BE2C (cell line): ENCODE measurements at regions not wholly inside any gene's neighbourhood (a gene's known extent, or its start where the extent isn't known, plus 50 kb on each side); places are given as distances from the start of the nearest gene placed in this dataset.

Source experiments
- DNase-seq: peaks from one replicate; pipeline ENCODE4 v3.0.0-alpha.2; 2020
- H3K27me3 ChIP-seq: fragments of 250-450 bp; sonication (Bioruptor Pico); 2 replicates; pipeline ENCODE4 v1.5.1; 2020; ENCODE audit warnings: mild to moderate bottlenecking
- H3K36me3 ChIP-seq: fragments of 250-450 bp; sonication (Bioruptor Pico); 2 replicates; pipeline ENCODE4 v1.5.1; 2020; ENCODE audit warnings: mild to moderate bottlenecking
- H3K4me1 ChIP-seq: fragments of 250-450 bp; sonication (Bioruptor Pico); 2 replicates; pipeline ENCODE4 v1.5.1; 2020
- H3K4me3 ChIP-seq: 2 replicates; pipeline ENCODE4 v1.5.1; 2011; ENCODE audit warnings: low read depth, low read length
- H3K9me3 ChIP-seq: fragments of 250-450 bp; sonication (Bioruptor Pico); 2 replicates; pipeline ENCODE4 v1.5.1; 2020
- TF ChIP-seq, protein P1 (sequence below): IDR thresholded peaks from 2 replicates; pipeline ENCODE4 v1.5.1; 2012; ENCODE audit warnings: mild to moderate bottlenecking, low read depth, low read length

DNA sequence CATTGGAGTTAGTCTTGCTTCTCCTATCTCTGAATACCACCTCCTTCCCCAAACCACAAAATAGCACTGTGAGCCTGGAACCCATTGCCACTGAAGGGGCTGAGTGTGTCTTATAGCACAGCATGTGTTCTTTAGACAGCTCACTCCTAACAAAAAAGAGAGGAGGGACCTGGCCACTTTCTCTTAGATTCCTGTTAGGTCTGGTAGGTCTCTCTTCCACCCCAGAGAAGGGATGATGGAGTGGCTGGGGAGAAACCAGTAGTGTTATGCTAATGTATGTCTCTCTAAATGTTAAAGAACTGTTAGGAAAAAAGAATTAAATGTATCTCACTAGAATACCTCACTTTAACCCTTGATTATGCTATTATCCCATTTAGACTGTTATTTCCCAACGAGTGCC is 340.3 kb downstream of the EPHA7 start:
- Histone ChIP-seq H3K36me3 (no peaks in the 10 kb centered on the region), H3K27me3 (no peaks in the 10 kb centered on the region), H3K4me1 (no peaks in the 10 kb centered on the region), H3K4me3 (no peak overlapping the region), H3K9me3 (no peaks in the 10 kb centered on the region)
- TF ChIP-seq, protein P1, sequence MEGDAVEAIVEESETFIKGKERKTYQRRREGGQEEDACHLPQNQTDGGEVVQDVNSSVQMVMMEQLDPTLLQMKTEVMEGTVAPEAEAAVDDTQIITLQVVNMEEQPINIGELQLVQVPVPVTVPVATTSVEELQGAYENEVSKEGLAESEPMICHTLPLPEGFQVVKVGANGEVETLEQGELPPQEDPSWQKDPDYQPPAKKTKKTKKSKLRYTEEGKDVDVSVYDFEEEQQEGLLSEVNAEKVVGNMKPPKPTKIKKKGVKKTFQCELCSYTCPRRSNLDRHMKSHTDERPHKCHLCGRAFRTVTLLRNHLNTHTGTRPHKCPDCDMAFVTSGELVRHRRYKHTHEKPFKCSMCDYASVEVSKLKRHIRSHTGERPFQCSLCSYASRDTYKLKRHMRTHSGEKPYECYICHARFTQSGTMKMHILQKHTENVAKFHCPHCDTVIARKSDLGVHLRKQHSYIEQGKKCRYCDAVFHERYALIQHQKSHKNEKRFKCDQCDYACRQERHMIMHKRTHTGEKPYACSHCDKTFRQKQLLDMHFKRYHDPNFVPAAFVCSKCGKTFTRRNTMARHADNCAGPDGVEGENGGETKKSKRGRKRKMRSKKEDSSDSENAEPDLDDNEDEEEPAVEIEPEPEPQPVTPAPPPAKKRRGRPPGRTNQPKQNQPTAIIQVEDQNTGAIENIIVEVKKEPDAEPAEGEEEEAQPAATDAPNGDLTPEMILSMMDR = no peak
- no peak for DNase-seq

DNA sequence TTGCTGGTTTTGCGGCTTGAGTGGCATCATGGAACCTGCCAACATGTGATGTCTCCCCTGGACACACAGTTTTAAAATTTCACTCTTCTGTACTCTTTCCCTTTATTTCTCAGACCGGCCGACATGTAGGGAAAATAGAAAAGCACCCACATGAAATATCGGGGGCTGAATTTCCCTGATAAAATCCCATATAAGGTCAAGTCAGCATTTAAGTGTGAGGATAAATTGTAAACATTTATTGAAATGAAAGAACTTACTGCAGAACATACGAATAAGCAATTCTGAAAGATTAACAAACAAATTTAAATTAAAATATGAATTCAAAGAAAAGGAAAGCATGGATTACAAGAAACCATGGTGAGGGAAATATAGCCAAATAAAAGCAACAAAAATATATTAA is 345.5 kb downstream of the EPHA7 start:
- TF ChIP-seq, protein P1 = no peak
- Histone ChIP-seq H3K36me3 (no peaks in the 10 kb centered on the region), H3K4me3 (no peak overlapping the region), H3K27me3 (no peaks in the 10 kb centered on the region), H3K4me1 (no peaks in the 10 kb centered on the region), H3K9me3 (no peaks in the 10 kb centered on the region)
- no peak for DNase-seq

DNA sequence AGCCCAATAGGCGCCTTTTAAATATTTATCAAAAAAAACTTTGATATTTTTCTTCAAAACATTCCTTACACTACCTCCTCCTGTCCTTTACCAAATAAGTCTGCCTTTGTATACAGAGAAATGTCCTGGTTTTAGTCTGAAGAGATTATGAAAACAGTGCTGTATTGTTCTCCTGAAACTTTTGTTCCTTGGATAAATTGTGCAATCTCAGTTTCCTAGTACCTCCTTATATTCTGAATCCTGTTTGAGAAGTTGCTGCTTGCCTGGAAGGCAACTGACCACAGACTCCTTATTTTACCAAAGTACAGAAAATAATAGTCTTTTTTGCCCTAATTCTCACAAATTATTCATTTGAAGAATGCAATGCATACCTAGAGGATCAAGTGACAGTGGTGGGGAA is 349.5 kb downstream of the EPHA7 start:
- Histone ChIP-seq H3K36me3 (no peaks in the 10 kb centered on the region), H3K4me3 (no peak overlapping the region), H3K4me1 (no peaks in the 10 kb centered on the region), H3K27me3 (no peaks in the 10 kb centered on the region), H3K9me3 (no peaks in the 10 kb centered on the region)
- no peak for DNase-seq
- TF ChIP-seq, protein P1 = no peak

DNA sequence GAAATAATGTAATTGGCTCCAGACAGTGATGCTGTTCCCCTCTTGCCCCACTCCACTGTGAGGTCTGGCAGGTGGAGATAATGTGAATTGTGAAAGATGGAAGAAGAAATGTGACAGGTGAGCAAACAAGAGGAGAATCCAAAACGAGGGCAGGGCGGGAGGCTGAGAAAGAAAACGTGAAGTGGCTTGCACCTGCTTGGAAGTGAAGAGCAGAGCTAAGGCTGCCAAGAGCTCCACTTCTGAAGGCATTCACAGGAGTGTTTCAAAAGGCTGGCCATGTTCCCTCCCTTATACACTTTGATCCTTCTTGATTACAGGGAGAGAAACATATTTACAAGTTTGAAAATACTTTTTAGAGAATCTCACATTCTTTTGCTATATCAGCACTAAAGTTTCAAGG is 359.4 kb downstream of the EPHA7 start:
- DNase-seq = no peak

DNA sequence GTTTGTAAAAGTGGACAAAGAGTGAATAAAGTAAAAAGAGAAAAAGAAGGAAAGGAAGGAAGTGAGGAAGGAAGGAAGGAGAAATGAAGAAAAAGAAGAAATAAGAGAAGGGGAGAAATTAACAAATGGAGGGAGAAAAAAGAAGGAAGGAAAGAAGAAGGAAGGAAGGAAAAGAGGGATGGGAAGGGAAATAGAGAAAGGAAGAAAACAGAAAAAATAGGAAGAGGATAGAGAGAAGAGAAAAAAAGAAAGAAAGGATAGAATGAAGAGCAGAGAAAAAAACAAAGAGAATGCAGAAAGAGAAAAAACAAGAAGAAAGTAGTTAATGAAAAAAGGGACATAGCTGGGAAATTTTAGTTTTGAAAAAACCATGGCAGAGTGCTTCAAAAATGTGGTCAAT is 361.8 kb downstream of the EPHA7 start:
- H3K27me3 ChIP-seq = no peaks in the 10 kb centered on the region
- no peak overlapping the region for H3K4me3 ChIP-seq
- TF ChIP-seq, protein P1 = no peak
- H3K4me1 ChIP-seq = no peaks in the 10 kb centered on the region
- H3K9me3 ChIP-seq = no peaks in the 10 kb centered on the region
- DNase-seq = no peak
- H3K36me3 ChIP-seq = no peaks in the 10 kb centered on the region

More for the DNA sequence above, 359.4 kb downstream of the EPHA7 start:
- no peaks in the 10 kb centered on the region for H3K4me1 ChIP-seq
- no peaks in the 10 kb centered on the region for H3K9me3 ChIP-seq
- TF ChIP-seq, protein P1 = no peak
- H3K27me3 ChIP-seq = no peaks in the 10 kb centered on the region
- H3K4me3 ChIP-seq = no peak overlapping the region
- no peaks in the 10 kb centered on the region for H3K36me3 ChIP-seq

DNA sequence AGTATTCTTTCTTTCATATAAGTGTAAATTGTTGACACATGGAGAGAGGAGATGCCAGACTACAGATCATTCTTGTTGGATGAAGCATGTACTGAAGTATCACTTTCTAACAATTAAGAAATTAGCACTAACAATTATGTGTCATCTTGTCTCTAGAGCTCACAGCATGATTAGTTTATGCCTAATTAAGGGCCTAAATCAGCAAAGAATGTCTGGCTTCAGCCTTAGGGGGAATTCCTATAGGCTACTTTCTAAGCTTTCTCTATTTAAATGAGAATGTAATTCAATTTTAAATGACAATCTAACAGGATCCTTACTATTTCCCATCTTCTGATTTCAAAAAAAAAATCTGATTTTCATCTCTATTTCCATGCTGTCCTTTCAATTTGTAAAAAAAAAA is 371.0 kb downstream of the EPHA7 start:
- no peak overlapping the region for H3K4me3 ChIP-seq

More for the DNA sequence above, 371.0 kb downstream of the EPHA7 start:
- no peaks in the 10 kb centered on the region for H3K4me1 ChIP-seq
- H3K9me3 ChIP-seq = no peaks in the 10 kb centered on the region
- no peak for DNase-seq
- no peaks in the 10 kb centered on the region for H3K27me3 ChIP-seq
- H3K36me3 ChIP-seq = no peaks in the 10 kb centered on the region
- TF ChIP-seq, protein P1 = no peak
